GM21737 (cell line): ENCODE measurements at regions not wholly inside any gene's neighbourhood (a gene's known extent, or its start where the extent isn't known, plus 50 kb on each side); places are given as distances from the start of the nearest gene placed in this dataset.
"Not testable (repeated sequence)": the region's sequence is repeated elsewhere in the genome, so short reads cannot be mapped to it uniquely, and the experiment has no call there.

Experiments
- ATAC-seq: cut with Tn5 transposase; IDR thresholded peaks from one replicate; pipeline ENCODE4 v1.9.1; 2021; ENCODE audit warnings: mild to moderate bottlenecking, moderate library complexity; ENCODE audit not compliant: unreplicated experiment

GRCh38 chr2:142758973-142759372, 118.5 kb upstream of the KYNU start:
- no peak for ATAC-seq

GRCh38 chr2:142757111-142757510, 120.4 kb upstream of the KYNU start:
- ATAC-seq = no peak

GRCh38 chr2:142756430-142756829, 121.0 kb upstream of the KYNU start:
- ATAC-seq = no peak

GRCh38 chr2:142755191-142755590, 122.3 kb upstream of the KYNU start:
- no peak for ATAC-seq

GRCh38 chr2:142754182-142754581, 123.3 kb upstream of the KYNU start:
- ATAC-seq = no peak

- no peak for ATAC-seq
These were observed 126.6 kb upstream of the KYNU start for GRCh38 chr2:142750858-142751257.

- no peak for ATAC-seq
These were observed 128.8 kb upstream of the KYNU start for GRCh38 chr2:142748559-142749099.

GRCh38 chr2:142745691-142746090, 131.8 kb upstream of the KYNU start:
- ATAC-seq = no peak

GRCh38 chr2:142742371-142743214, 134.9 kb upstream of the KYNU start:
- ATAC-seq = no peak

GRCh38 chr2:142741764-142742269, 135.6 kb upstream of the KYNU start:
- ATAC-seq = no peak

- no peak for ATAC-seq
These were observed 142.7 kb upstream of the KYNU start for GRCh38 chr2:142734770-142735169.

- no peak for ATAC-seq
These were observed 143.2 kb upstream of the KYNU start for GRCh38 chr2:142734231-142734630.

GRCh38 chr2:142729814-142730213, 147.7 kb upstream of the KYNU start:
- ATAC-seq = not testable (repeated sequence)

- not testable (repeated sequence) for ATAC-seq
These were observed 149.5 kb upstream of the KYNU start for GRCh38 chr2:142727821-142728478.

- ATAC-seq = no peak
These were observed 152.1 kb upstream of the KYNU start for GRCh38 chr2:142725386-142725785.

- no peak for ATAC-seq
These were observed 152.6 kb upstream of the KYNU start for GRCh38 chr2:142724713-142725349.

- ATAC-seq = no peak
These were observed 153.3 kb upstream of the KYNU start for GRCh38 chr2:142724186-142724585.

- no peak for ATAC-seq
These were observed 154.2 kb upstream of the KYNU start for GRCh38 chr2:142723236-142723635.

- no peak for ATAC-seq
These were observed 154.9 kb upstream of the KYNU start for GRCh38 chr2:142722569-142722968.

GRCh38 chr2:142722086-142722485, 155.4 kb upstream of the KYNU start:
- ATAC-seq = no peak

- no peak for ATAC-seq
These were observed 156.4 kb upstream of the KYNU start for GRCh38 chr2:142721015-142721414.
